Spleen (tissue), 7 donors: ENCODE measurements at regions not wholly inside any gene's neighbourhood (a gene's known extent, or its start where the extent isn't known, plus 50 kb on each side); places are given as distances from the start of the nearest gene placed in this dataset.

ENCODE experiments used
- CTCF ChIP-seq, 11 experiments: fragments of 200-600 bp in 7 of 11; fragments of 450-650 bp in 4 of 11; sonication (generic) in 4 of 11; IDR thresholded peaks in 8 of 11; conservative IDR thresholded peaks in 3 of 11; 1 replicate in 7 of 11; 2 replicates in 4 of 11; pipeline versions ENCODE4 v1.4.0 to v1.8.0; 2016 to 2021; ENCODE audit warnings: antibody characterized with exemption in 11 of 11, inconsistent platforms in 4 of 11, mild to moderate bottlenecking in 1 of 11
- POLR2A ChIP-seq, 3 donors: fragments of 450-650 bp; IDR thresholded peaks; one replicate each; pipeline ENCODE4 v1.5.1; 2017; ENCODE audit warnings: antibody characterized with exemption in 3 of 3, mild to moderate bottlenecking in 1 of 3
- donor health status: DM: no; HTN: no; CAD: no; lungs with moderate emphysema.
- donor health status: DM: no; HTN: no; CAD: no.
- donor health status: DM: no; HTN: no; CAD: no.

GRCh38 chr4:24411299-24411698 lies 173.1 kb downstream of the DHX15 start:
- TF ChIP-seq POLR2A (IDR thresholded peaks at IDR 0.05) = no peak
- TF ChIP-seq CTCF (IDR thresholded peaks at IDR 0.05 in 8 of 11, conservative IDR thresholded peaks at IDR 0.05 in 3 of 11) = no peak
